ENCODE measurements at regions not wholly inside any gene's neighbourhood (a gene's known extent, or its start where the extent isn't known, plus 50 kb on each side); places are given as distances from the start of the nearest gene placed in this dataset.

GRCh38 chr9:26260238-26260637 lies 582.0 kb upstream of the TUSC1 start:
- Histone ChIP-seq H3K9me3 (ENCODE audit: control insufficient read depth in 3 of 3, low read length in 3 of 3) (no peaks in the 10 kb centered on the region), H3K27ac (ENCODE audit: low read depth, low read length) (no peak overlapping the region), H3K27me3 (ENCODE audit: control insufficient read depth in 3 of 3, insufficient read depth in 3 of 3, low read length in 3 of 3) (no peaks in the 10 kb centered on the region), H3K9ac (ENCODE audit: low read depth in 1 of 3, low read length in 3 of 3) (no peak overlapping the region), H3K4me1 (ENCODE audit: control insufficient read depth in 3 of 3, insufficient read depth in 3 of 3, low read length in 3 of 3) (no peaks in the 10 kb centered on the region), H3K4me3 (ENCODE audit: low read length in 3 of 3) (no peak overlapping the region), H3K36me3 (ENCODE audit: control insufficient read depth in 3 of 3, insufficient read depth in 3 of 3, low read length in 3 of 3) (no peaks in the 10 kb centered on the region)

GRCh38 chr9:26247861-26248260 lies 569.6 kb upstream of the TUSC1 start:
- Histone ChIP-seq H3K27ac (ENCODE audit: low read depth, low read length) (no peak overlapping the region), H3K9me3 (ENCODE audit: control insufficient read depth in 3 of 3, low read length in 3 of 3) (no peaks in the 10 kb centered on the region), H3K4me3 (ENCODE audit: low read length in 3 of 3) (no peak overlapping the region), H3K27me3 (ENCODE audit: control insufficient read depth in 3 of 3, insufficient read depth in 3 of 3, low read length in 3 of 3) (no peaks in the 10 kb centered on the region), H3K36me3 (ENCODE audit: control insufficient read depth in 3 of 3, insufficient read depth in 3 of 3, low read length in 3 of 3) (no peaks in the 10 kb centered on the region), H3K9ac (ENCODE audit: low read depth in 1 of 3, low read length in 3 of 3) (no peak overlapping the region), H3K4me1 (ENCODE audit: control insufficient read depth in 3 of 3, insufficient read depth in 3 of 3, low read length in 3 of 3) (no peaks in the 10 kb centered on the region)

- H3K36me3 ChIP-seq (ENCODE audit: control insufficient read depth in 3 of 3, insufficient read depth in 3 of 3, low read length in 3 of 3) = no peaks in the 10 kb centered on the region
- H3K27me3 ChIP-seq (ENCODE audit: control insufficient read depth in 3 of 3, insufficient read depth in 3 of 3, low read length in 3 of 3) = no peaks in the 10 kb centered on the region
- no peak overlapping the region for H3K27ac ChIP-seq (ENCODE audit: low read depth, low read length)
- no peak overlapping the region for H3K9ac ChIP-seq (ENCODE audit: low read depth in 1 of 3, low read length in 3 of 3)
- H3K9me3 ChIP-seq (ENCODE audit: control insufficient read depth in 3 of 3, low read length in 3 of 3) = no peaks in the 10 kb centered on the region
- H3K4me3 ChIP-seq (ENCODE audit: low read length in 3 of 3) = no peak overlapping the region
- no peaks in the 10 kb centered on the region for H3K4me1 ChIP-seq (ENCODE audit: control insufficient read depth in 3 of 3, insufficient read depth in 3 of 3, low read length in 3 of 3)
These were observed 566.6 kb upstream of the TUSC1 start for GRCh38 chr9:26244661-26245451.

GRCh38 chr9:26243726-26244125 lies 565.5 kb upstream of the TUSC1 start:
- Histone ChIP-seq H3K27me3 (ENCODE audit: control insufficient read depth in 3 of 3, insufficient read depth in 3 of 3, low read length in 3 of 3) (no peaks in the 10 kb centered on the region), H3K9ac (ENCODE audit: low read depth in 1 of 3, low read length in 3 of 3) (no peak overlapping the region), H3K27ac (ENCODE audit: low read depth, low read length) (no peak overlapping the region), H3K4me3 (ENCODE audit: low read length in 3 of 3) (no peak overlapping the region), H3K4me1 (ENCODE audit: control insufficient read depth in 3 of 3, insufficient read depth in 3 of 3, low read length in 3 of 3) (no peaks in the 10 kb centered on the region), H3K9me3 (ENCODE audit: control insufficient read depth in 3 of 3, low read length in 3 of 3) (no peaks in the 10 kb centered on the region), H3K36me3 (ENCODE audit: control insufficient read depth in 3 of 3, insufficient read depth in 3 of 3, low read length in 3 of 3) (no peaks in the 10 kb centered on the region)

- Histone ChIP-seq H3K9ac (ENCODE audit: low read depth in 1 of 3, low read length in 3 of 3) (no peak overlapping the region), H3K4me1 (ENCODE audit: control insufficient read depth in 3 of 3, insufficient read depth in 3 of 3, low read length in 3 of 3) (no peaks in the 10 kb centered on the region), H3K27ac (ENCODE audit: low read depth, low read length) (no peak overlapping the region), H3K27me3 (ENCODE audit: control insufficient read depth in 3 of 3, insufficient read depth in 3 of 3, low read length in 3 of 3) (no peaks in the 10 kb centered on the region), H3K36me3 (ENCODE audit: control insufficient read depth in 3 of 3, insufficient read depth in 3 of 3, low read length in 3 of 3) (no peaks in the 10 kb centered on the region), H3K9me3 (ENCODE audit: control insufficient read depth in 3 of 3, low read length in 3 of 3) (no peaks in the 10 kb centered on the region), H3K4me3 (ENCODE audit: low read length in 3 of 3) (no peak overlapping the region)
These were observed 564.9 kb upstream of the TUSC1 start for GRCh38 chr9:26243029-26243697.

GRCh38 chr9:26240020-26240419 lies 561.8 kb upstream of the TUSC1 start:
- Histone ChIP-seq H3K27ac (ENCODE audit: low read depth, low read length) (no peak overlapping the region), H3K4me1 (ENCODE audit: control insufficient read depth in 3 of 3, insufficient read depth in 3 of 3, low read length in 3 of 3) (no peaks in the 10 kb centered on the region), H3K9me3 (ENCODE audit: control insufficient read depth in 3 of 3, low read length in 3 of 3) (no peaks in the 10 kb centered on the region), H3K27me3 (ENCODE audit: control insufficient read depth in 3 of 3, insufficient read depth in 3 of 3, low read length in 3 of 3) (no peaks in the 10 kb centered on the region), H3K9ac (ENCODE audit: low read depth in 1 of 3, low read length in 3 of 3) (no peak overlapping the region), H3K4me3 (ENCODE audit: low read length in 3 of 3) (no peak overlapping the region), H3K36me3 (ENCODE audit: control insufficient read depth in 3 of 3, insufficient read depth in 3 of 3, low read length in 3 of 3) (no peaks in the 10 kb centered on the region)

- H3K27me3 ChIP-seq (ENCODE audit: control insufficient read depth in 3 of 3, insufficient read depth in 3 of 3, low read length in 3 of 3) = no peaks in the 10 kb centered on the region
- no peak overlapping the region for H3K9ac ChIP-seq (ENCODE audit: low read depth in 1 of 3, low read length in 3 of 3)
- no peak overlapping the region for H3K4me3 ChIP-seq (ENCODE audit: low read length in 3 of 3)
- no peaks in the 10 kb centered on the region for H3K4me1 ChIP-seq (ENCODE audit: control insufficient read depth in 3 of 3, insufficient read depth in 3 of 3, low read length in 3 of 3)
- H3K27ac ChIP-seq (ENCODE audit: low read depth, low read length) = no peak overlapping the region
- H3K9me3 ChIP-seq (ENCODE audit: control insufficient read depth in 3 of 3, low read length in 3 of 3) = no peaks in the 10 kb centered on the region
- H3K36me3 ChIP-seq (ENCODE audit: control insufficient read depth in 3 of 3, insufficient read depth in 3 of 3, low read length in 3 of 3) = no peaks in the 10 kb centered on the region
These were observed 559.0 kb upstream of the TUSC1 start for GRCh38 chr9:26237256-26237655.

GRCh38 chr9:26234865-26235264 lies 556.6 kb upstream of the TUSC1 start:
- H3K27ac ChIP-seq (ENCODE audit: low read depth, low read length) = no peak overlapping the region
- H3K9me3 ChIP-seq (ENCODE audit: control insufficient read depth in 3 of 3, low read length in 3 of 3) = no peaks in the 10 kb centered on the region
- no peaks in the 10 kb centered on the region for H3K36me3 ChIP-seq (ENCODE audit: control insufficient read depth in 3 of 3, insufficient read depth in 3 of 3, low read length in 3 of 3)
- H3K27me3 ChIP-seq (ENCODE audit: control insufficient read depth in 3 of 3, insufficient read depth in 3 of 3, low read length in 3 of 3) = no peaks in the 10 kb centered on the region
- H3K9ac ChIP-seq (ENCODE audit: low read depth in 1 of 3, low read length in 3 of 3) = no peak overlapping the region
- H3K4me3 ChIP-seq (ENCODE audit: low read length in 3 of 3) = no peak overlapping the region
- no peaks in the 10 kb centered on the region for H3K4me1 ChIP-seq (ENCODE audit: control insufficient read depth in 3 of 3, insufficient read depth in 3 of 3, low read length in 3 of 3)

- Histone ChIP-seq H3K36me3 (ENCODE audit: control insufficient read depth in 3 of 3, insufficient read depth in 3 of 3, low read length in 3 of 3) (no peaks in the 10 kb centered on the region), H3K4me1 (ENCODE audit: control insufficient read depth in 3 of 3, insufficient read depth in 3 of 3, low read length in 3 of 3) (no peaks in the 10 kb centered on the region), H3K27me3 (ENCODE audit: control insufficient read depth in 3 of 3, insufficient read depth in 3 of 3, low read length in 3 of 3) (no peaks in the 10 kb centered on the region), H3K9me3 (ENCODE audit: control insufficient read depth in 3 of 3, low read length in 3 of 3) (no peaks in the 10 kb centered on the region), H3K9ac (ENCODE audit: low read depth in 1 of 3, low read length in 3 of 3) (no peak overlapping the region), H3K27ac (ENCODE audit: low read depth, low read length) (no peak overlapping the region), H3K4me3 (ENCODE audit: low read length in 3 of 3) (no peak overlapping the region)
These were observed 553.1 kb upstream of the TUSC1 start for GRCh38 chr9:26231391-26231790.

GRCh38 chr9:26229324-26230054 lies 551.2 kb upstream of the TUSC1 start:
- no peak overlapping the region for H3K9ac ChIP-seq (ENCODE audit: low read depth in 1 of 3, low read length in 3 of 3)
- no peaks in the 10 kb centered on the region for H3K36me3 ChIP-seq (ENCODE audit: control insufficient read depth in 3 of 3, insufficient read depth in 3 of 3, low read length in 3 of 3)
- H3K9me3 ChIP-seq (ENCODE audit: control insufficient read depth in 3 of 3, low read length in 3 of 3) = no peaks in the 10 kb centered on the region
- H3K27ac ChIP-seq (ENCODE audit: low read depth, low read length) = no peak overlapping the region
- H3K4me3 ChIP-seq (ENCODE audit: low read length in 3 of 3) = no peak overlapping the region
- no peaks in the 10 kb centered on the region for H3K27me3 ChIP-seq (ENCODE audit: control insufficient read depth in 3 of 3, insufficient read depth in 3 of 3, low read length in 3 of 3)
- H3K4me1 ChIP-seq (ENCODE audit: control insufficient read depth in 3 of 3, insufficient read depth in 3 of 3, low read length in 3 of 3) = no peaks in the 10 kb centered on the region

Data from skeletal muscle tissue (tissue), 3 donors.